Hepatocyte (in vitro differentiated cells): ENCODE measurements at regions not wholly inside any gene's neighbourhood (a gene's known extent, or its start where the extent isn't known, plus 50 kb on each side); places are given as distances from the start of the nearest gene placed in this dataset.

Experiments
- DNase-seq: peaks from one replicate; pipeline ENCODE4 v3.0.0-alpha.2; 2016; ENCODE audit warnings: low spot score
- H2AFZ ChIP-seq: fragments of 200-600 bp; sonication (generic); 2 replicates; pipeline ENCODE4 v1.6.0; 2016; ENCODE audit warnings: antibody characterized with exemption, mild to moderate bottlenecking
- H3K27ac ChIP-seq: fragments of 200-600 bp; sonication (generic); 2 replicates; pipeline ENCODE4 v1.5.1; 2016; ENCODE audit warnings: mild to moderate bottlenecking
- H3K27me3 ChIP-seq: fragments of 200-600 bp; sonication (generic); 2 replicates; pipeline ENCODE4 v1.6.1; 2016
- H3K36me3 ChIP-seq: fragments of 200-600 bp; sonication (generic); replicated peaks from 2 replicates; pipeline ENCODE4 v1.5.1; 2016; ENCODE audit warnings: low read depth; ENCODE audit not compliant: insufficient read depth
- H3K4me1 ChIP-seq: fragments of 200-600 bp; sonication (generic); 2 replicates; pipeline ENCODE4 v1.5.1; 2016; ENCODE audit warnings: mild to moderate bottlenecking, moderate library complexity; ENCODE audit not compliant: insufficient read depth
- H3K4me2 ChIP-seq: fragments of 200-600 bp; sonication (generic); 2 replicates; pipeline ENCODE4 v1.6.0; 2016
- H3K4me3 ChIP-seq: fragments of 200-600 bp; sonication (generic); 2 replicates; pipeline ENCODE4 v1.5.1; 2016; ENCODE audit warnings: mild to moderate bottlenecking
- H3K79me2 ChIP-seq: fragments of 200-600 bp; sonication (generic); 2 replicates; pipeline ENCODE4 v1.6.0; 2017; ENCODE audit warnings: mild to moderate bottlenecking
- H3K9me2 ChIP-seq: fragments of 200-600 bp; sonication (generic); replicated peaks from 2 replicates; pipeline ENCODE4 v1.6.0; 2017; ENCODE audit warnings: mild to moderate bottlenecking; ENCODE audit not compliant: insufficient read depth
- H3K9me3 ChIP-seq: fragments of 200-600 bp; sonication (generic); 2 replicates; pipeline ENCODE4 v1.5.1; 2016; ENCODE audit warnings: low read depth, mild to moderate bottlenecking
- H4K20me1 ChIP-seq: fragments of 200-600 bp; sonication (generic); 2 replicates; pipeline ENCODE4 v1.6.0; 2016; ENCODE audit warnings: mild to moderate bottlenecking; ENCODE audit not compliant: insufficient read depth, poor library complexity, severe bottlenecking
- CTCF ChIP-seq: fragments of 200-600 bp; sonication (generic); IDR thresholded peaks from 2 replicates; pipeline ENCODE4 v1.5.1; 2016; ENCODE audit warnings: antibody characterized with exemption, mild to moderate bottlenecking; ENCODE audit not compliant: poor library complexity
- EZH2 ChIP-seq: fragments of 200-600 bp; sonication (generic); IDR thresholded peaks from 2 replicates; pipeline ENCODE4 v1.6.1; 2016; ENCODE audit warnings: antibody characterized with exemption, mild to moderate bottlenecking, borderline replicate concordance
- EZH2phosphoT487 ChIP-seq: fragments of 200-600 bp; sonication (generic); IDR thresholded peaks from one replicate; pipeline ENCODE4 v1.6.1; 2018; ENCODE audit warnings: antibody characterized with exemption, mild to moderate bottlenecking, low read depth, moderate library complexity; ENCODE audit not compliant: unreplicated experiment, severe bottlenecking
- WGBS: methylation state at CpG from one replicate; pipeline ENCODE4 v1.1.6; 2016; ENCODE audit warnings: low lambda C conversion rate; ENCODE audit errors: missing lambda C conversion rate; 5-methylcytosine and 5-hydroxymethylcytosine counted together

DNA sequence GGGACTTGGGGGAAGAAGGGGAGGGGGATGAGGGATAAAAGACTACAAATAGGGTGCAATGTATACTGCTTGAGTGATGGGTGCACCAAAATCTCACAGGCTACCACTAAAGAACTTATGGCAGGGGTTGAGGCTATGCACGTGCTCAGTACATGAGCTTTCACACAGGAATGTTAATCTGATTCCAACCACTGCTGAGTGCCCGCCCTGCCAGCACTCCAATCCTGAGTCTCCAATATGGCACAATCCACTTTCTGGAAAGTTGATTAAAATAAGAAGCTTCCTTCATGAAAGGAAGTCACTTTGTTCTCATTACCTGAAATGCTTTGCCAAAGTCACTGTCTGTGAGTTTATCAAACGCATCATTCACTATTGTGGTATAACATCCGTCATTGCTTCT, 463.0 kb downstream of the IRS2 start:
- H2AFZ ChIP-seq: no peak overlapping the region
- no peaks in the 10 kb centered on the region for H3K9me3 ChIP-seq
- TF ChIP-seq CTCF (no peak), EZH2phosphoT487 (no peak), EZH2 (no peak)
- no peaks in the 10 kb centered on the region for H4K20me1 ChIP-seq
- H3K27me3 ChIP-seq: no peaks in the 10 kb centered on the region
- DNase-seq: no peak
- WGBS: 87% methylated on average over 4 of the region's 4 CpGs
- H3K79me2 ChIP-seq: no peaks in the 10 kb centered on the region
- H3K4me1 ChIP-seq: no peaks in the 10 kb centered on the region
- H3K9me2 ChIP-seq: no peaks in the 10 kb centered on the region
- no peak overlapping the region for H3K27ac ChIP-seq
- H3K4me3 ChIP-seq: no peak overlapping the region
- H3K4me2 ChIP-seq: no peak overlapping the region
- no peaks in the 10 kb centered on the region for H3K36me3 ChIP-seq

DNA sequence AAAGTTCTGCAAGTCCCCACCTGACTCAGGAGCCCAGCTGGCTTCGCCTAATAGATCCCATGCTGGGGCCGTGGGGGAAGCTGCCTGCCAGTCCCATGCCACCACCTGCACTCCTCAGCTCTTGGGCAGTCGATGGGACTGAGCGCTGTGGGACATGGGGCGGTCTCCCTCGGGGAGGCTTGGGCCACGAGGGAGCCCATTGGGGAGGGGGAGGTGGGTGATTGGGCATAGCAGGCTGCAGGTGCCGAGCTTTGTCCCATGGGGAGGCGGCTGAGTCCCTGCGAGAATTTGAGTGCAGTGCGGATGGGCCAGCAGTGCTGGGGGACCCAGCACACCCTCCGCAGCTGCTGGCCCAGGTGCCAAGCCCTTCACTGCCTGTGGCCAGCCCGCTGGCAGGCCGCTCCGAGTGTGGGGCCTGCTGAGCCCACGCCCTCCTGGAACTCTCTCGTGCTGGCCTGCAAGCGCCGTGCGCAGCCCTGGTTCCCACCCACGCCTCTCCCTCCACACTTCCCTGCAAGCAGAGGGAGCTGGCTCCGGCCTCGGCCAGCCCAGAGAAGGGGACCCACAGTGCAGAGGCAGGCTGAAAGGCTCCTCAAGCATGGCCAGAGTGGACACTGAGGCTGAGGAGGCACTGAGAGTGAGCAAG, 467.3 kb downstream of the IRS2 start:
- Histone ChIP-seq H3K4me3 (no peak overlapping the region), H3K79me2 (no peaks in the 10 kb centered on the region), H3K27ac (no peak overlapping the region), H3K36me3 (no peaks in the 10 kb centered on the region), H3K4me1 (no peaks in the 10 kb centered on the region), H3K4me2 (no peak overlapping the region), H3K9me2 (no peaks in the 10 kb centered on the region), H4K20me1 (no peaks in the 10 kb centered on the region), H3K9me3 (no peaks in the 10 kb centered on the region), H2AFZ (no peak overlapping the region), H3K27me3 (no peaks in the 10 kb centered on the region)
- WGBS: 96% methylated on average over 11 of the region's 23 CpGs
- DNase-seq: no peak
- no peak for TF ChIP-seq EZH2phosphoT487
- no peak for TF ChIP-seq CTCF
- no peak for TF ChIP-seq EZH2

DNA sequence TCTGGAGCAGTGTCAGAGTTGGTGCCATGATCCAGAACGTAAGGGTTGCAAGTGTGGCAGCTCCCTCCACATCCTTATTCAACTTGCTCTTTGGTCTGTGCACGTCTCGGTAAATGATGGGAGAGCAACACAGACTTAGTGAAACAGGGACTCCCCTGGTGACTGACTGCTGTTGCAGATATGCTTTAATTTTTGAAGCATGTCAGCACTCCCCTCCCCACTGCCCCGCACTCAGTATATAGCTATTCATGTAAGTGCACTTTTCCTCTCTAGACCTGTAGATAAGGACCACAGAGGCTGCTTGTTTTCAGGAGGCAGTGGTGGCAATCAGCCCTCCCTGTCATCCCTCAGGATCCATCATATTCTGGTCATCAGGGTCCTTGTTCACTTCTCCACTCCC, 470.9 kb downstream of the IRS2 start:
- no peak for DNase-seq
- H3K9me3 ChIP-seq: no peaks in the 10 kb centered on the region
- H3K27ac ChIP-seq: no peak overlapping the region
- no peaks in the 10 kb centered on the region for H3K27me3 ChIP-seq
- H3K36me3 ChIP-seq: no peaks in the 10 kb centered on the region
- no peak overlapping the region for H2AFZ ChIP-seq
- no peaks in the 10 kb centered on the region for H3K9me2 ChIP-seq
- no peak overlapping the region for H3K4me2 ChIP-seq
- 93% methylated on average over 4 of the region's 4 CpGs for WGBS
- no peaks in the 10 kb centered on the region for H3K79me2 ChIP-seq
- H3K4me3 ChIP-seq: no peak overlapping the region
- no peaks in the 10 kb centered on the region for H4K20me1 ChIP-seq
- no peak for TF ChIP-seq EZH2phosphoT487
- no peak for TF ChIP-seq EZH2
- no peak for TF ChIP-seq CTCF
- peaks cover 1% of the 10 kb centered on the region for H3K4me1 ChIP-seq
